Ishikawa (cell line): ENCODE measurements at regions not wholly inside any gene's neighbourhood (a gene's known extent, or its start where the extent isn't known, plus 50 kb on each side); places are given as distances from the start of the nearest gene placed in this dataset.

Experiments used
- CEBPB ChIP-seq: IDR thresholded peaks from 2 replicates; pipeline ENCODE4 v1.6.1; 2012
- CREB1 ChIP-seq: IDR thresholded peaks from 2 replicates; pipeline ENCODE4 v1.6.1; 2012; ENCODE audit warnings: low read depth
- EGR1 ChIP-seq: IDR thresholded peaks from 2 replicates; pipeline ENCODE4 v1.6.1; 2012
- EP300 ChIP-seq: IDR thresholded peaks from 2 replicates; pipeline ENCODE4 v1.6.1; 2012; ENCODE audit warnings: borderline replicate concordance
- FOXM1 ChIP-seq: IDR thresholded peaks from 2 replicates; pipeline ENCODE4 v1.6.1; 2012; ENCODE audit warnings: low read depth, borderline replicate concordance
- NFIC ChIP-seq: IDR thresholded peaks from 2 replicates; pipeline ENCODE4 v1.6.1; 2012
- RAD21 ChIP-seq: IDR thresholded peaks from 2 replicates; pipeline ENCODE4 v1.6.1; 2012; ENCODE audit warnings: low read depth
- TAF1 ChIP-seq: IDR thresholded peaks from 2 replicates; pipeline ENCODE4 v1.6.1; 2012; ENCODE audit warnings: low read depth, mild to moderate bottlenecking
- TCF12 ChIP-seq: IDR thresholded peaks from 2 replicates; pipeline ENCODE4 v1.6.1; 2012; ENCODE audit warnings: low read depth
- TEAD4 ChIP-seq: IDR thresholded peaks from 2 replicates; pipeline ENCODE4 v1.6.1; 2012
- USF1 ChIP-seq: IDR thresholded peaks from 2 replicates; pipeline ENCODE4 v1.6.1; 2012
- YY1 ChIP-seq: IDR thresholded peaks from 2 replicates; pipeline ENCODE4 v1.6.1; 2012; ENCODE audit warnings: low read depth
- ZBTB7A ChIP-seq: IDR thresholded peaks from 2 replicates; pipeline ENCODE4 v1.6.1; 2012; ENCODE audit warnings: low read depth
- TF ChIP-seq, protein P1 (sequence below): IDR thresholded peaks from 2 replicates; pipeline ENCODE4 v1.6.1; 2012
- TF ChIP-seq, protein P2 (sequence below): IDR thresholded peaks from 2 replicates; pipeline ENCODE4 v1.6.1; 2012; ENCODE audit warnings: low read depth, mild to moderate bottlenecking

DNA sequence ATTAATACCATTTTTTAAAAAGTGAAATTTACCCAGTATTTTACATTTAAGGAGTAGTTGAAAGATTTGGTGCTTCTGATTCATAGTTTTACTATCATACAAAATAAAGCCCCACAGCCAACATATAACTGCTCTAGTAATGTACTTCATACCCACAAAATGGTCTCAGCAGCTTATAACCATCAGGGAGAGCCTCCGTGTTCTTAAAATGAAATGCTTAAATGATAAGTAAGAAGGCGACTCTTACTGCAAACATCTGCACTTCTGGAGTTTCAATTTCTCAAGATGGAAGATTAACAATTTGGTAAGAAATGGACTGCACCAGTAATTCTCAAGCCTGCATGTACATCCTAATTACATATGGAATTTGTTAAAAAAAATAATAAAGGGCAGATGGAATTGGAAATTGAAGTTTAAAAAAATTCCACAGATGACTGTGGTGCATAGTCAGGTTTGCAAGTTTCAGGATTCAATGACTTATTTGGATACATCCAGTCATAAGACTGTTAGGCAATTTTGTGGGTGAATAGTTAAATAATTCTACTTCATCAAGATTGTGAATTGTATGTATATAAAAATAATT, 461.0 kb downstream of the KIF20B start:
- no peak for TF ChIP-seq CREB1
- TF ChIP-seq YY1: no peak
- no peak for TF ChIP-seq TEAD4
- no peak for TF ChIP-seq ZBTB7A
- TF ChIP-seq RAD21: no peak
- TF ChIP-seq USF1: no peak
- no peak for TF ChIP-seq NFIC
- TF ChIP-seq CEBPB: no peak
- TF ChIP-seq TAF1: no peak
- TF ChIP-seq TCF12: no peak
- TF ChIP-seq, protein P1, sequence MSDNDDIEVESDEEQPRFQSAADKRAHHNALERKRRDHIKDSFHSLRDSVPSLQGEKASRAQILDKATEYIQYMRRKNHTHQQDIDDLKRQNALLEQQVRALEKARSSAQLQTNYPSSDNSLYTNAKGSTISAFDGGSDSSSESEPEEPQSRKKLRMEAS: no peak
- no peak for TF ChIP-seq EGR1

DNA sequence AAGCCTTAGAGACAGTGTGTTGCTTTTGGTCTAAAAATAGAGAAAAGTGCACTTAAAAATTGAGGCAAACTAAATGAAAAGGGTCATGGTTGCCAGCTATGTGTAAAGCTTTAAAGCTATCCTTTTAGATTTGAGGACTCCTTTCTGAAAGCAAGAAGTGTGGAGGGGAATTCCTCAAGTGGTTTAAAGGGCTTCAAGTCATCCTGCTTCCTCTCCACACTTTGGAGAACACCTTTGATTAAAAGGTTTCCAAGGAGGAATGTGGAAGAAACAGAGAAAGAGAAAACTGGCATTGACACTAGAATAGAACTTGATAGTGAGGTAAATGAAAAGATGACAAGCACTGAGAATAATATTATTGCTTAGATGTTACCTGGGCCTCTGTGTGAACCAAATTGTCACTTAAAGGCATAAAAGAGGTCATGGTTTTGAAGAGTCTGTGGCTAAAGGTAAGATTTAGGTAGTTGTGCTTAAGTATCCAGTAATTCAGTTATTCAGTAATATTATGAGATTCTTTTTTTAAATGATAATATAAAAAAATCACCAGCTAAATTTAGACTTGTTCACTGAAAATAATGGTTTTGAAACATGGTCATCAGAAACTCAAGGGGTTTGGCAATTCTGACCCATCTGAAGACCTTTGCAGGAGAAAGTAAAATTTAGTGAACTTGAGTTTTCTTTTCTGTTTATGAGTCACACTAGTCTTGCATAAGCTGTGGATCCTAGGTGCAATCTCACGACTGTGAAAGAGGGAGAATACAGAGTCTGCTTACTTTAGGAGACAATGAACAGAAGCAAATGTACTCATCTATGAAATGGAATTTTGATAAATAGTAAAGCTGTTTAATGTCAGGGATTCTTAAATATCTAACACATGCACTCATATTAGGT, 466.0 kb downstream of the KIF20B start:
- TF ChIP-seq FOXM1: no peak
- TF ChIP-seq NFIC: no peak
- TF ChIP-seq YY1: no peak
- TF ChIP-seq, protein P2, sequence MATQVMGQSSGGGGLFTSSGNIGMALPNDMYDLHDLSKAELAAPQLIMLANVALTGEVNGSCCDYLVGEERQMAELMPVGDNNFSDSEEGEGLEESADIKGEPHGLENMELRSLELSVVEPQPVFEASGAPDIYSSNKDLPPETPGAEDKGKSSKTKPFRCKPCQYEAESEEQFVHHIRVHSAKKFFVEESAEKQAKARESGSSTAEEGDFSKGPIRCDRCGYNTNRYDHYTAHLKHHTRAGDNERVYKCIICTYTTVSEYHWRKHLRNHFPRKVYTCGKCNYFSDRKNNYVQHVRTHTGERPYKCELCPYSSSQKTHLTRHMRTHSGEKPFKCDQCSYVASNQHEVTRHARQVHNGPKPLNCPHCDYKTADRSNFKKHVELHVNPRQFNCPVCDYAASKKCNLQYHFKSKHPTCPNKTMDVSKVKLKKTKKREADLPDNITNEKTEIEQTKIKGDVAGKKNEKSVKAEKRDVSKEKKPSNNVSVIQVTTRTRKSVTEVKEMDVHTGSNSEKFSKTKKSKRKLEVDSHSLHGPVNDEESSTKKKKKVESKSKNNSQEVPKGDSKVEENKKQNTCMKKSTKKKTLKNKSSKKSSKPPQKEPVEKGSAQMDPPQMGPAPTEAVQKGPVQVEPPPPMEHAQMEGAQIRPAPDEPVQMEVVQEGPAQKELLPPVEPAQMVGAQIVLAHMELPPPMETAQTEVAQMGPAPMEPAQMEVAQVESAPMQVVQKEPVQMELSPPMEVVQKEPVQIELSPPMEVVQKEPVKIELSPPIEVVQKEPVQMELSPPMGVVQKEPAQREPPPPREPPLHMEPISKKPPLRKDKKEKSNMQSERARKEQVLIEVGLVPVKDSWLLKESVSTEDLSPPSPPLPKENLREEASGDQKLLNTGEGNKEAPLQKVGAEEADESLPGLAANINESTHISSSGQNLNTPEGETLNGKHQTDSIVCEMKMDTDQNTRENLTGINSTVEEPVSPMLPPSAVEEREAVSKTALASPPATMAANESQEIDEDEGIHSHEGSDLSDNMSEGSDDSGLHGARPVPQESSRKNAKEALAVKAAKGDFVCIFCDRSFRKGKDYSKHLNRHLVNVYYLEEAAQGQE: no peak
- no peak for TF ChIP-seq RAD21

- TF ChIP-seq TEAD4 (no peak), TCF12 (no peak), USF1 (no peak), NFIC (no peak), TAF1 (no peak), CEBPB (no peak), EP300 (no peak), EGR1 (no peak), RAD21 (no peak), YY1 (no peak), CREB1 (no peak)
- TF ChIP-seq, protein P2: no peak
- TF ChIP-seq, protein P1: no peak
Observed at GRCh38 chr10:90168244-90168643, 466.9 kb downstream of the KIF20B start.

DNA sequence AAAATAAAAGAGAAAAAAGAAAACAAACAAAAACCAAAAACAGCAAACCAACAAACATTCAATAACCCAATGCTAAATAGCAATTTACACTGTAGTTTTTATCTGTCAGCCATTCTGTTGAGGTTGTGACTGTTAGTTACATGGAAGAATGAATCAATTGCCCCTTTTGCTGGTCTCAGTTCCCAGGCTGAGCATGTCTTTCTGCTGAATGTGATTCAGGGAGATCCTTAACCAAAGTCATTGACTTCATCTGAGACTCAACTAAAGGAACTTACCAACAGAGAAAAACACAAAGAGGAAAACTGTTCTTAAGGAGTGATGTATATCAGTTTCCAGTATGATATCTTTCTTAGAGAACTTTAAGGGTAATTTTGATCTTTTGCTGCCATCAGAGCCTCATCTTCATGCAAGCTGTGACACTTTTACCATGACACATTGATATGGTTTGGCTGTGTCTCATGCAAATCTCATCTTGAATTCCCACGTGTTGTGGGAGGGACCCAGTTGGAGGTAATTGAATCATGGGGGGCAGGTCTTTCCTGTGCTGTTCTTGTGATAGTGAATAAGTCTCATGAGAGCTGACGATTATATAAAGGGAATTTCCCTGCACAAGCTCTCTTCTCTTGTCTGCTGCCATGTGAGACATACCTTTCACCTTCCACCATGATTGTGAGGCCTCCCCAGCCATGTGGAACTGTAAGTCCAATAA, 469.8 kb downstream of the KIF20B start:
- TF ChIP-seq USF1 (no peak), TEAD4 (no peak), EP300 (no peak), CREB1 (no peak), YY1 (no peak)
- TF ChIP-seq, protein P1: no peak
- TF ChIP-seq, protein P2: no peak
